ENCODE measurements at regions not wholly inside any gene's neighbourhood (a gene's known extent, or its start where the extent isn't known, plus 50 kb on each side); places are given as distances from the start of the nearest gene placed in this dataset.
A peak's percentile ranks its signal among the peaks of the same experiment; 100 is the strongest.

DNA sequence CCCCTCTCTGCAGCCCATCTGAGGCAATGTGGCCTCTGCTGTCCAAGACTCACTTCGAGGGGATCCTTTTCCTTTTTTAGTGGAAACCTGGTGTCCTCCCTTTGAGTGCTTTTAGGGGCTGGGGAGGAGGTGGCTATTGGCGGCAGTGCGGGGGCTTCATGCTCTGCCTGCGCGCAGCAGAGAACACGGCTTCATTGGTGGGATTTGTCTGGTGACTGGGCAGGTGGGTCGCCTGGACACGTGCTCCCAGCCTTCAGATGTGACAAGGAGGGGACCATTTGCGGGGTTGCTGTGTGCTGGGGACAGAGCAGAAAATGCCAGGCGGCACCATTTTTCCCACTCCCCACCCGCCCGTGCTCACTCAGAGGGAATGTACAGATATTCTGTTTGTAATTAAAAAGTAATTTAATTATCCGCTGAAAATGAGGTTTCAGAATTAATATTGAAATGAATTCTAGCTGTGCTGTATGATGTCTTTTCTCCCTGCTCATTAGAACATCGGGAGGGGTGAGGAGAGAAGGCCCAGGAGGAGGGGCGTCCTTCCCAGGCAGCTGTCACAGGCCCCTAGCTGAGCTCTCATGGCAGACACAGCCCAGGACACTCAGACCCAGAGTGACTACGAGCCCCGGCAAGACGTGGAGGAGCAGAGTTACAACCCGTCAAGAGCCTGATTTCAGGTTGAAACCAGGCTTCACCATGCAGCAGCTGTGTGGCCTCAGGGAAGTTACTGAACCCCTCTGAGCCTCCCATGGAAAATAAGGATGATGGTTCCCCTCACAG lies 417.2 kb upstream of the SULF2 start:
- H3K9me3 ChIP-seq (ENCODE audit: severe bottlenecking) = no peaks in the 10 kb centered on the region
- no peaks in the 10 kb centered on the region for H3K36me3 ChIP-seq
- DNase-seq = peak; percentile 36
- TF ChIP-seq, protein P1, sequence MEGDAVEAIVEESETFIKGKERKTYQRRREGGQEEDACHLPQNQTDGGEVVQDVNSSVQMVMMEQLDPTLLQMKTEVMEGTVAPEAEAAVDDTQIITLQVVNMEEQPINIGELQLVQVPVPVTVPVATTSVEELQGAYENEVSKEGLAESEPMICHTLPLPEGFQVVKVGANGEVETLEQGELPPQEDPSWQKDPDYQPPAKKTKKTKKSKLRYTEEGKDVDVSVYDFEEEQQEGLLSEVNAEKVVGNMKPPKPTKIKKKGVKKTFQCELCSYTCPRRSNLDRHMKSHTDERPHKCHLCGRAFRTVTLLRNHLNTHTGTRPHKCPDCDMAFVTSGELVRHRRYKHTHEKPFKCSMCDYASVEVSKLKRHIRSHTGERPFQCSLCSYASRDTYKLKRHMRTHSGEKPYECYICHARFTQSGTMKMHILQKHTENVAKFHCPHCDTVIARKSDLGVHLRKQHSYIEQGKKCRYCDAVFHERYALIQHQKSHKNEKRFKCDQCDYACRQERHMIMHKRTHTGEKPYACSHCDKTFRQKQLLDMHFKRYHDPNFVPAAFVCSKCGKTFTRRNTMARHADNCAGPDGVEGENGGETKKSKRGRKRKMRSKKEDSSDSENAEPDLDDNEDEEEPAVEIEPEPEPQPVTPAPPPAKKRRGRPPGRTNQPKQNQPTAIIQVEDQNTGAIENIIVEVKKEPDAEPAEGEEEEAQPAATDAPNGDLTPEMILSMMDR (IDR thresholded peaks at IDR 0.05; ENCODE audit: low read depth, low read length) = no peak
- no peak overlapping the region for H3K4me3 ChIP-seq (ENCODE audit: low read depth, low read length)
- peak overlapping the region; percentile 36; the same call in 1 of the 2 replicates for H3K27ac ChIP-seq
- no peaks in the 10 kb centered on the region for H3K27me3 ChIP-seq (ENCODE audit: insufficient read depth, low read depth, severe bottlenecking)

DNA sequence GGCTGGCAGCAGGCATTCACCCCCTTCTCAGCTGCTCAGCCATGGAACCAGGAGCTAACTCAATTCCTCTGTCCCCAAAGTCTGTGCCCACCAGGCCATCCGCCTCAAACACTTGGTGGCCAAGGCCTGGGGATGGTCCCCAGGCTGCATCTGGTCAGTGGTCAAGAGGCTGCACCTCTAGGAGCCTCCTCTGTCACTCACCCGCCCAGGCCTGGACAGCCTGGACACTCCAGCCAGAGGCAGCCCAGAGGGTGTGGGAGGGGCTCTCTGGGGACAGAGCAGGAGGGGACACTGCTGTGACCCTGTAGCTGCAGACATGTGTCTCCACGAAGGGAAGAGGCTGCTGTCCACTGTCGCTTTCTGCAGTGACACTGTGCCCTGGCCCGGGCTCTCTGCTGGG lies 416.6 kb upstream of the SULF2 start:
- Histone ChIP-seq H3K27me3 (ENCODE audit: insufficient read depth, low read depth, severe bottlenecking) (no peaks in the 10 kb centered on the region), H3K4me3 (ENCODE audit: low read depth, low read length) (no peak overlapping the region), H3K27ac (no peak overlapping the region), H3K36me3 (no peaks in the 10 kb centered on the region), H3K9me3 (ENCODE audit: severe bottlenecking) (no peaks in the 10 kb centered on the region)
- no peak for DNase-seq
- TF ChIP-seq, protein P1 (IDR thresholded peaks at IDR 0.05; ENCODE audit: low read depth, low read length) = no peak

DNA sequence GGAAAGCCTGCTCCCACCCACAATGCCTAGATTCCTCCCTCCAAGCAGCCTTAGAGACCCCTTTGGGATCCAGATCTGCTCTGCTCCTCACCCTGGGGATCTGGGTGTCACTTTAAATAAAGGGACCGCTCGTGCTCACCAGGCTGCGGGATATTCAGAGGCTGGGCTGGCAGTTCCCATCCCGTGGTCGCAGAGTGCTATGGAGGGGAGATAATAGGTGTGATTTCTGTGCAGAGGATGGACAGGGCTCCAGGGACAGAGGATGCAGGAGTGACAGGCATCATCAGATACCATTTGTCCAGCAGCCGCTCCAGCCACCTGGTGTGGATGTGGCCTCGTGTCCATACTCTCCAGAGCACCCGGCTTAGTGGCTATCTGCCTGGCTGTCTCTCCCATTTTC lies 415.9 kb upstream of the SULF2 start:
- TF ChIP-seq, protein P1 (IDR thresholded peaks at IDR 0.05; ENCODE audit: low read depth, low read length) = no peak
- H3K9me3 ChIP-seq (ENCODE audit: severe bottlenecking) = no peaks in the 10 kb centered on the region
- no peaks in the 10 kb centered on the region for H3K36me3 ChIP-seq
- no peaks in the 10 kb centered on the region for H3K27me3 ChIP-seq (ENCODE audit: insufficient read depth, low read depth, severe bottlenecking)
- no peak overlapping the region for H3K4me3 ChIP-seq (ENCODE audit: low read depth, low read length)
- no peak overlapping the region for H3K27ac ChIP-seq
- no peak for DNase-seq

DNA sequence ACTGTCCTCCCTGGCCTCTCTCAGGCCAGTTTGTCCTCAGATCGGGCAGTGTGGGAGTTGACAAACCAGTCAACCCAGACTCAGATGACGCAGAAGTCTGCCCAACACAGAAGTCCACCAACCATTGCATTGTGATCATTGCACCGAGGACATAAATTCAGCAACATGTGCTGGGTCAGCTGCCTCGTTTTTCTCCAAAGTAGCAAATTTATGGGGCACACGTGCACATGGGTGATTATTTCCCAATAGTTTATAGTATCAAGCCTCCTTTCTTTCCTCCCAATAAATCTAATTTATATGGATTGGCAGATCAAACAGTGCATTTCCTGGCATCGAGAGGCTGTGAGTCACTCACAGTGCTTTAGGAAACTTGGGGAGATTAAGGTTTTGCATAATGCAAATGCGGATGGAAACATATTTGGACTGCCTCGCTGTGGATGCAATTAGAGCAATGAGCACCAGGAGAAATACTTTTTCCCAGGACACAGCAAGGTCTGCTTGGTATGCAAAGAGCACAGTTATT lies 413.7 kb upstream of the SULF2 start:
- Histone ChIP-seq H3K9me3 (ENCODE audit: severe bottlenecking) (no peaks in the 10 kb centered on the region), H3K36me3 (no peaks in the 10 kb centered on the region), H3K27ac (no peak overlapping the region), H3K4me3 (ENCODE audit: low read depth, low read length) (no peak overlapping the region), H3K27me3 (ENCODE audit: insufficient read depth, low read depth, severe bottlenecking) (no peaks in the 10 kb centered on the region)
- TF ChIP-seq, protein P1 (IDR thresholded peaks at IDR 0.05; ENCODE audit: low read depth, low read length) = no peak
- DNase-seq = no peak

DNA sequence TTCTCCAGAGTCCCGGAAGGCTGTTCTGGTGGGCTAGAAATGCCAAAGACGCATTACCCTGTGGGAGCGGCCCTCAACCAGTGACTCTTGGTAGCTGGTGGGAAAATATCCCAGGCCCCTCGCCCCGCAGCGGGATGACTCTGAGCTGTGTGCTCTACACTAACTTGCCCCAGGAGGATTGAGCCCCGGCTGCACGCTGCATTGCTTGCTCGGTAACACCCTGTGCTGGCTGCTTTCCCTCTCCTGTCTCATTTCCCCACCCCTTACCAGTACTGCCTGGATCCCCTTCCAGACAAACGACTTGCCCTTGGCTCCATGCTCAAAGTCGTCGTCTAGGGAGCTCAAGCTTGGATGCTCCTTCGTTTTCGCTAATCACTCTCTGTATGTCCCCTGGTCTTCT lies 411.8 kb upstream of the SULF2 start:
- H3K27me3 ChIP-seq (ENCODE audit: insufficient read depth, low read depth, severe bottlenecking) = no peaks in the 10 kb centered on the region
- TF ChIP-seq, protein P1 (IDR thresholded peaks at IDR 0.05; ENCODE audit: low read depth, low read length) = no peak
- H3K9me3 ChIP-seq (ENCODE audit: severe bottlenecking) = no peaks in the 10 kb centered on the region
- peak overlapping the region; percentile 53 for H3K27ac ChIP-seq
- H3K4me3 ChIP-seq (ENCODE audit: low read depth, low read length) = no peak overlapping the region
- H3K36me3 ChIP-seq = no peaks in the 10 kb centered on the region
- DNase-seq = no peak

Data from WERI-Rb-1 (cell line).